ENCODE measurements at regions not wholly inside any gene's neighbourhood (a gene's known extent, or its start where the extent isn't known, plus 50 kb on each side); places are given as distances from the start of the nearest gene placed in this dataset.
"Not testable (repeated sequence)": the region's sequence is repeated elsewhere in the genome, so short reads cannot be mapped to it uniquely, and the experiment has no call there.

DNA sequence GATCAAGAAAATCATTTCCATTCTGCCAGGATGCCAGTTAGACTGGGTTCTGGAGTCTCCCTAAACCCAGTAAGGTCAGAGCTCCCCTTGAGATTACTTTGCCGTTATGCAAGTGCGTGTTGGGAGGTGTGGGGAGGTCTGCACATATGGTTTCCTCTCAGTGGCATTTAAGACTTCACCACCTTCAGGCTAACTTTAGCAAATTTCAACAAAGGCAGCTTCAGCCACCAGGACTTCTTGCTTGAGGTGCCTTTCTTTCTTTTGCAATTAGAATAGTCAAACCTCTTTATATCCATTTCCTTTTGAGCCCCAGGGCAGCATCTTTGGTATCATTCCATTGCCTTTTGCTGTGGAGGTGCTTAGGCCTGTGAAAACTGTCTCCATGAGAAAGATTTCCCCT lies 117.2 kb upstream of the CCND2 start:
- no peak for DNase-seq (ENCODE audit: low read depth)

DNA sequence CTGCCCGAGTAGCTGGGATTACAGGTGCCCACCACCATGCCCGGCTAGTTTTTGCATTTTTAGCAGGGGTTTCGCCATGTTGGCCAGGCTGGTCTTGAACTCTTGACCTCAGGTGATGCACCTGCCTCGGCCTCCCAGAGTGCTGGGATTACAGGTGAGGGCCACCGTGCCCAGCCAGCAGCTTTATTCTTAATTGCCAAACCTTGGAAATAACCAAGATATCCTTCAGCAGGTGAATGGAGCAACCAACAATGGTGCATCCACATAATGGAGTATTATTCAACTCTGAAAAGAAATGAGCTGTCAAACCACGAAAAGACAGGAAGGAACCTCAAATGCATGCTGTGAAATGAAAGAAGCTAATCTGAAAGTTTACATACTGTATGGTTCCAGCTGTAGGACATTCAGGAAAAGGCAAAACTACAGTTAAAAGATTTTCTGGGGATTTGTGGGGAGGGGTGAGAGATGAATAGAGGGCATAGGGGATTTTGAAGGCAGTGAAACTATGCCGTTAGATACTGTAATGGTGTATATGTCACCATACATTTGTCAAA lies 118.8 kb upstream of the CCND2 start:
- DNase-seq (ENCODE audit: low read depth), result no peak

DNA sequence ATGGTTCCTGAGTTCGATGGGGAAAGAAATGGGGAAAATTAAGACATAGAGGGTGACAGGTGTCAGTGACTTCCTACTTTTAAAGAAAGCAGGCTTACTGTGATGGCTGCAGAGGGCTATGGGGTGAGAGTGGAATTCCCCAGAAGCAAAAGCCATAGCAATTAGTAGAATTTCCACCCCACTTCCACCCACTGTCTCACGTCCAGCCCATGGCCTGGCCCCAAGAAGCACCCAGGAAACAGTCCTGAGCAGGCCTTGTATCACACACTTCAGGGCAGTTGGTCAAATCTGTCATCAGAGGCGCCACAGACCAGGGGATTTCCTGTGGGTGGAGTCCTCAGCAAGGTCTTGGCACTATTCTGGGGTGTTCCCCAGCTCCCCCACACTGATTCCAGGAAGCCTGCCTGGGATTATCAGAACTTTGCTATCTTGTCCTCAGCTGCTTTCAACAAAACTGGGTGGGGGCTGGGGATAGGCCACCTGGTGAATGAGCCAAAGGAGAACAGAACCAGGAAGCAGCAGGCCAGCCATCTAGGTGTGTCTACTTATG lies 120.1 kb upstream of the CCND2 start:
- DNase-seq (ENCODE audit: low read depth), result no peak

DNA sequence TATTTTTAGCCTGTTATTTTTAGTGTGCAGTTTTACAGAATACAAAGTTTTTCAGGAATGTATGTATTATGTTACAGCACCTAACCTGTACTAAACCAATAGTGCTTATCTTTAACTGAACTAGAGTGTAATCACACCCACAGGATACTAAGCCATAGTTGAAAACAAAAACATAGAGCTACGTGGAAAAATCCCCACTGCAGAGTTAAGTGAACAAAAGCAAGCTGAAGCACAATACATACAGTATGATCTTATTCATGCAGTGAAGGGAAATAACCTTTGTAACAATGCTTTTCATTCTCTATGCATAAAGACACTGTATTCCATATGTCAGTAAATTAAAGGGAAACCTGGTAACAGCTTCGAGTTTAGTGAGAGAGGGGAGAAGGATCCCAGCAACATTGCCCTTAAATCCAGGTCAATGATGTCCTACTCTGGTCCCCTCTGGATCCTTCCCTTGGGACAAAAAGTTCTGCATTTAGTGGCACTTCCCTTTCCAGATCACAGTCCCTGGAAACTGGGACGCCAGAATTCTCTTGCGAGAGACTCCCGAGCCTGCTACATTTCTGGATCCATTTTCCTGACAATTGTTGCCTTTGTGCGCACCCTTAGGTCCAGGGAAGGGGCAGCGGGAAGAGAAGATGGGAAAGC lies 121.3 kb upstream of the CCND2 start:
- DNase-seq (ENCODE audit: low read depth), result no peak

- DNase-seq (ENCODE audit: low read depth), result no peak
These were observed 122.0 kb upstream of the CCND2 start for GRCh38 chr12:4151362-4152121.

DNA sequence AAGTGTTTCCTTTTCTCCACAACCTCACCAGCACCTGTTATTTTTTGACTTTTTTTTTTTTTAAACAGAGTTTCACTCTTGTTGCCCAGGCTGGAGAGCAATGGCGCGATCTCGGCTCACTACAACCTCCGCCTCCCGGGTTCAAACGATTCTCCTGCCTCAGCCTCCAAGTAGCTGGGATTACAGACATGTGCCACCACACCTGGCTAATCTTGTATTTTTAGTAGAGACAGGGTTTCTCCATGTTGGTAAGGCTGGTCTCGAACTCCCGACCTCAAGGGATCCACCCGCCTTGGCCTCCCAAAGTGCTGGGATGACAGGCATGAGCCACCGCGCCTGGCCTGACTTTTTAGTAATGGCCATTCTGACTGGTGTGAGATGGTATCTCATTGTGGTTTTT lies 123.2 kb upstream of the CCND2 start:
- not testable (repeated sequence) for DNase-seq (ENCODE audit: low read depth)

DNA sequence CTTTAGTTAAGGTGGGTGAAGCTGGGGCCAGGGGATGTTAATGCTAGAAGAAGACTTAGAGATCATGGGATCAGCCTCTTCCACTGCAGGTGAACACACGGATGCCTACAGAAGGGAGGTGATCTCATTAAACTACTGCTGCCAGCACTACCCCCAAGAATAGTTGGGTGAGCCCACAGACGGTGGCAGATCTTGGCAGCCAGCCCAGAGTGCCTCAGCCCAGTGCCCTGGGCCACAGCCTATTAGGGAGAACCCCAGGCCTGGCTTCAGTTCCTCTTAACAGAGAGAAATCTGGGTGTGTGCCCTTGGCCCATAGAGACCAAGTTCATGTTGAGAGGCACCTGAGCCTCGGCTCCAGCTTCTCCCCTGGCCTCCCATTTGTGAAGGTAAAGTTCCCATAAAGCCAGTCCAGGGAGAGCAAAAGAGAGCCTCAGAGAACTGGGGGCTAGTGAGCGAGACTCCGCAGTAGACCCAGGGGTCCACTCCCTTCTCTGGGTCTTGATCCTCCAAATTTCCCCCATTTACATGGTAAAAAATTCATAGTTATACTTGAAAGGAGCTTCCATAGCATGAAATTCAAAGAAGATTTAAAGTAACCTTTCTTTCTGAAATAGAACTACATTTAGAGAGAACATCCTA lies 125.0 kb upstream of the CCND2 start:
- DNase-seq (ENCODE audit: low read depth), result no peak

DNA sequence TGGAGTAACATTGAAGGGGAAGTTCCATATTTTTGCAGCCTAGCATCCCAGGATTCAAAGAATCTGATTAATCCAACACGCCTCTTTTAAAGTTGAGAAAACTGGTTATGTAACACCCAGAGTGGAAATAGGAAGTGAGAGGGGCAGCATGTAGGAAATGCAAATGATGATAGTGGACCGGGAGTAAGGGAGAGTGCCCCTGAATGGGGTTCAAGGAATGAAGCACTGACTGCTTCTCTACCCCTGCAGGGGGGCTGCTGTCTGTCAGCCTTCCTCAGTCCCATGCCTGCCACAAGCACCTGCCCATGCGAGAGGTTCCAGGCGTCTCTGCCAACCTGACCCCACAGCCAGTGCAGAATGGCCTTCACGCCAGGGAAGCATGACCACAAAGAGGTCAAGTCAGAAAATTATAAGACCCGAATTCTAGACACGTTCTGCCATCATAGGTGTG lies 126.5 kb upstream of the CCND2 start:
- no peak for DNase-seq (ENCODE audit: low read depth)

- DNase-seq (ENCODE audit: low read depth), result no peak
These were observed 127.3 kb upstream of the CCND2 start for GRCh38 chr12:4145990-4146859.

GRCh38 chr12:4144676-4145075 lies 128.9 kb upstream of the CCND2 start:
- DNase-seq (ENCODE audit: low read depth), result no peak

DNA sequence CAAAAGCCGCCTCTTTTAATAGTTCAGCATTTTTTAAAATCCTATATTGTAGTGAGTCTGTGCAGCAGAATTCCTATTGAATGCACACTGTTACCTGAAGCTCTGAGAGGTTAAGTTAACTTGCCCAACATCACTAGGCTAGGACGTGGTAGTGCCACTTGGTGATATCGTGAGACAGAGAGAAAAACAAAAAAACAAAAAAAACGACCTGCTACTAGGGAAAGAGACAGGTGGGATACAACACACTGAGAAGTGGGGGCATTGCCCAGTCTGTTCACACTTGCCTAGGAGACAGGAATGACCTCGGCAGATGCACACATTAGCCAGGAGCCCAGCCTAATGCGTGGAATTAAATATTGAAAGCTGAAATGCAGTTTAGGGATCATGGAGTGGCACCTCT lies 129.7 kb upstream of the CCND2 start:
- no peak for DNase-seq (ENCODE audit: low read depth)

- DNase-seq (ENCODE audit: low read depth), result no peak
These were observed 132.0 kb upstream of the CCND2 start for GRCh38 chr12:4141348-4142270.

DNA sequence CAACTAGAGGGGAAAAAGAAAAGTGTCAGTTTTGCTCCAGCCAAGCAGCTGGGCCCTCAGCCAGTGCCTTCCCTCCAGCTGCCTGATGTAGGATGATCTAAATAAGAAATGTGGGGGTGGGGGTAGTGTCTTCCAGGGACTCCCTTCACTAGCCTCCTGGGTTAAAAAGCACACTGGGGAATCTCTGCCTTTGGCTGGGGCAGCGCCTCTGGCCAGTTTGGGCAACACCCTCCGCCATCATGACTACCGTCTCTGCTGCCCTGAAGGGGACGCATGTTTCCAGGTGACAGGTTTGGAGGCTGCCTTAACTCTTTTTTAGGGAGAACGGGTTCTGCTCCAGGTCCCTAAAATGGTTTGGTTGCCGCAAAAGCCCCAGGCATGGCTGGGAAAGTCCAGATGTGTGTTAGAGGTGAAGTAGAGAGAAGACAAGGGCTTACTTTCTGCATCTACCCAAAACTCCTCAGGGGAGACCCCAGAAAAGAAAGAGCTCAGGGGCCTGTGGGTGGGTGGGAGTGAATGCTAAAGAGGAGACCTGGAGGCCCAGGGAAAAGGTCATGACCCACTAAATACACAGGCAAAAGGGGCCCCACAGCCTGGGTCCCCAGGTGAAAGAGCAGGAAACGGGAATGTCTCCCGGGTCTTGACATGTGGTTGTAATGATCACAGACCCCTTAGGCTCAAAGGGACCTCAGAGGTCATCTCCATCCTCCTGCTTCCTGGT lies 132.8 kb upstream of the CCND2 start:
- no peak for DNase-seq (ENCODE audit: low read depth)

DNA sequence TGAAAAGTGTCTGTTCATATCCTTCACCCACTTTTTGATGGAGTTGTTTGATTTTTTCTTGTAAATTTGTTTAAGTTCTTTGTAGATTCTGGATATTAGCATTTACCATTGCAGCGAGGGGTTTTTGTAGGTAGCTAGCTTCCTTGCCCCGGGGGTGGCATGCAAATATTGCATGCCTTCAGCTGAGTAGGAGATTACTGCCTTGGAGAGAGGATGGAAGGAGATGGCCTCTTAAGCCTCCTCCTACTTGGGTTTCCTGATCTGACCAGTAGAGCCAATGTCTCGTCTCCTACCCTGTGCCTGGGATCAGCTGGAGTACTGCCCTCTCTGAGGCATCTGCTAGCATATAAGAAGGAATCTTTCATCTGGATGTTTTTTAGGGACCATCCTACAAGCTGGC lies 134.4 kb upstream of the CCND2 start:
- DNase-seq (ENCODE audit: low read depth), result no peak

GRCh38 chr12:4138532-4138931 lies 135.0 kb upstream of the CCND2 start:
- DNase-seq (ENCODE audit: low read depth), result not testable (repeated sequence)

DNA sequence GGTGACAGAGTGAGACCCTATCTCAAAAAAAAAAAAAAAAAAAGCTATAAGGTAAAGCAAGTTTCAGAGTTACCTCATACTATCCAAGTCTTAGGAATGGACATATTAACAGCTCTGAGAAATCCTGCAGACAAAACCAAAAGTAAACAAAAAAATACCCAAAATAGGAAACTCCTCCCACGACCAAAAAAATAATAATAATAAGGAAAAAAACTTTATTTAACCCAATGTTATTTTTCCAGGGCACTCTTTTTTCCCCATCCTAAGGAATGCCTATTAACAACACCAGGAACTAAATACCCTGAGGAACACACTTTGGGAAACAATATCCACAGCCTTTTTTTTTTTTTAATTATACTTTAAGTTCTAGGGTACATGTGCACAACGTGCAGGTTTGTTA lies 135.5 kb upstream of the CCND2 start:
- no peak for DNase-seq (ENCODE audit: low read depth)

GRCh38 chr12:4137441-4137840 lies 136.1 kb upstream of the CCND2 start:
- DNase-seq (ENCODE audit: low read depth), result no peak

GRCh38 chr12:4137015-4137414 lies 136.5 kb upstream of the CCND2 start:
- DNase-seq (ENCODE audit: low read depth), result no peak

GRCh38 chr12:4135919-4136605 lies 137.5 kb upstream of the CCND2 start:
- DNase-seq (ENCODE audit: low read depth), result peak; percentile 11

Data from RPMI7951 (cell line).